Neuronal stem cell (in vitro differentiated cells): ENCODE measurements at regions not wholly inside any gene's neighbourhood (a gene's known extent, or its start where the extent isn't known, plus 50 kb on each side); places are given as distances from the start of the nearest gene placed in this dataset.

ENCODE experiments used
- DNase-seq: peaks from one replicate; pipeline ENCODE4 v3.0.0-alpha.2; 2013; ENCODE audit warnings: low spot score
- H2AFZ ChIP-seq: one replicate; pipeline ENCODE4 v1.6.1; 2013; ENCODE audit warnings: mild to moderate bottlenecking, low read length, inconsistent platforms
- H2AK5ac ChIP-seq: 2 replicates; pipeline ENCODE4 v1.6.1; 2013; ENCODE audit warnings: low read depth, mild to moderate bottlenecking, inconsistent platforms, low read length, moderate library complexity, mixed read lengths
- H2BK120ac ChIP-seq: 2 replicates; pipeline ENCODE4 v1.6.1; 2013; ENCODE audit warnings: low read depth, mild to moderate bottlenecking, inconsistent platforms, low read length, moderate library complexity, mixed read lengths
- H2BK12ac ChIP-seq: one replicate; pipeline ENCODE4 v1.6.1; 2013; ENCODE audit warnings: low read length, inconsistent platforms
- H2BK15ac ChIP-seq: 2 replicates; pipeline ENCODE4 v1.6.1; 2013; ENCODE audit warnings: mild to moderate bottlenecking, low read length, inconsistent platforms, mixed read lengths
- H2BK5ac ChIP-seq: one replicate; pipeline ENCODE4 v1.6.1; 2013; ENCODE audit warnings: inconsistent platforms, mild to moderate bottlenecking, low read length, moderate library complexity
- H3K14ac ChIP-seq: one replicate; pipeline ENCODE4 v1.6.1; 2013; ENCODE audit warnings: low read length, inconsistent platforms
- H3K18ac ChIP-seq: 2 replicates; pipeline ENCODE4 v1.6.1; 2013; ENCODE audit warnings: low read length, inconsistent platforms
- H3K23ac ChIP-seq: 2 replicates; pipeline ENCODE4 v1.6.1; 2013; ENCODE audit warnings: low read depth, mild to moderate bottlenecking, mixed read lengths, low read length, inconsistent platforms; ENCODE audit not compliant: poor library complexity
- H3K27ac ChIP-seq: replicated peaks from 3 replicates; pipeline ENCODE4 v1.5.1; 2013; ENCODE audit warnings: low read length, inconsistent platforms
- H3K27me3 ChIP-seq, 3 experiments: 2 replicates each; pipeline ENCODE4 v1.6.1; 2013; ENCODE audit warnings: low read length in 3 of 3, mild to moderate bottlenecking in 2 of 3, inconsistent platforms in 1 of 3, low read depth in 1 of 3, mixed read lengths in 1 of 3, moderate library complexity in 1 of 3; ENCODE audit not compliant: control insufficient read depth in 3 of 3, insufficient read depth in 3 of 3
- H3K36me3 ChIP-seq, 2 donors: replicated peaks in 1 of 2; 2 replicates each; pipeline ENCODE4 v1.6.1; 2013; ENCODE audit warnings: low read length in 2 of 2; ENCODE audit not compliant: control insufficient read depth in 2 of 2, insufficient read depth in 2 of 2
- H3K4ac ChIP-seq: 2 replicates; pipeline ENCODE4 v1.6.1; 2013; ENCODE audit warnings: inconsistent platforms, mild to moderate bottlenecking, low read length, moderate library complexity
- H3K4me1 ChIP-seq, 2 donors: 1 replicate in 1 of 2; 2 replicates in 1 of 2; pipeline ENCODE4 v1.6.1; 2013; ENCODE audit warnings: low read length in 2 of 2, low read depth in 1 of 2; ENCODE audit not compliant: control insufficient read depth in 2 of 2, insufficient read depth in 1 of 2
- H3K4me2 ChIP-seq: one replicate; pipeline ENCODE4 v1.6.1; 2013; ENCODE audit warnings: mild to moderate bottlenecking, low read length, inconsistent platforms; ENCODE audit not compliant: insufficient read depth, poor library complexity, severe bottlenecking
- H3K4me3 ChIP-seq, 2 donors: 2 replicates each; pipeline ENCODE4 v1.5.1; 2013; ENCODE audit warnings: low read length in 2 of 2, mild to moderate bottlenecking in 2 of 2, inconsistent platforms in 1 of 2, moderate library complexity in 1 of 2
- H3K79me1 ChIP-seq: one replicate; pipeline ENCODE4 v1.6.1; 2013; ENCODE audit warnings: low read depth, mild to moderate bottlenecking, inconsistent platforms, low read length, moderate library complexity
- H3K9ac ChIP-seq: one replicate; pipeline ENCODE4 v1.6.1; 2013; ENCODE audit warnings: mild to moderate bottlenecking, low read depth, low read length, inconsistent platforms; ENCODE audit not compliant: poor library complexity
- H3K9me3 ChIP-seq, 2 donors: replicated peaks in 1 of 2; 2 replicates each; pipeline versions ENCODE3 to v1.6.1; 2013; ENCODE audit warnings: low read length in 2 of 2, mild to moderate bottlenecking in 2 of 2, inconsistent platforms in 1 of 2, low read depth in 1 of 2, mixed read lengths in 1 of 2, moderate library complexity in 1 of 2; ENCODE audit not compliant: control insufficient read depth in 2 of 2, insufficient read depth in 1 of 2
- H4K8ac ChIP-seq: one replicate; pipeline ENCODE4 v1.6.1; 2013; ENCODE audit warnings: low read depth, mild to moderate bottlenecking, inconsistent platforms, low read length, moderate library complexity
- H4K91ac ChIP-seq: one replicate; pipeline ENCODE4 v1.6.1; 2013; ENCODE audit warnings: low read length, low read depth, mild to moderate bottlenecking, inconsistent platforms; ENCODE audit not compliant: poor library complexity
- WGBS, 2 donors: extraction: QIAGEN DNeasy Blood & Tissue Kit; methylation state at CpG; one replicate each; pipeline ENCODE4 v1.1.7; 2013; ENCODE audit warnings: missing lambda C conversion rate in 2 of 2, mixed read lengths in 1 of 2; ENCODE audit not compliant: insufficient read length in 2 of 2, insufficient replicate concordance in 1 of 2; ENCODE audit errors: extremely low coverage in 2 of 2; 5-methylcytosine and 5-hydroxymethylcytosine counted together

- Histone ChIP-seq H2AK5ac (no peak overlapping the region), H3K23ac (no peak overlapping the region), H3K9me3 (no peaks in the 10 kb centered on the region), H3K27ac (no peak overlapping the region), H3K14ac (no peak overlapping the region), H2BK5ac (no peak overlapping the region), H3K4me2 (no peak overlapping the region), H2BK15ac (no peak overlapping the region), H2BK120ac (no peak overlapping the region), H3K27me3 (no peaks in the 10 kb centered on the region), H2AFZ (no peak overlapping the region), H4K91ac (no peak overlapping the region), H3K9ac (no peak overlapping the region), H3K4ac (no peak overlapping the region), H3K18ac (no peak overlapping the region), H3K4me1 (no peaks in the 10 kb centered on the region), H3K79me1 (no peaks in the 10 kb centered on the region), H4K8ac (no peak overlapping the region), H3K4me3 (no peak overlapping the region), H2BK12ac (no peak overlapping the region), H3K36me3 (no peaks in the 10 kb centered on the region)
- DNase-seq, result no peak
- WGBS, 2 donors, result no CpG with 5 or more reads among the region's 2 CpGs
These were observed 79.9 kb upstream of the FSIP2 start for GRCh38 chr2:185658750-185659149.

- no peaks in the 10 kb centered on the region for H3K36me3 ChIP-seq
- H2AFZ ChIP-seq, result no peak overlapping the region
- no peaks in the 10 kb centered on the region for H3K9me3 ChIP-seq
- peaks cover 0 to 1% of the 10 kb centered on the region in 2 donors for H3K4me1 ChIP-seq
- no peak overlapping the region for H2BK120ac ChIP-seq
- H4K91ac ChIP-seq, result no peak overlapping the region
- no peaks in the 10 kb centered on the region for H3K79me1 ChIP-seq
- H2BK15ac ChIP-seq, result no peak overlapping the region
- H2BK12ac ChIP-seq, result no peak overlapping the region
- H3K4me2 ChIP-seq, result no peak overlapping the region
- no peak overlapping the region for H4K8ac ChIP-seq
- WGBS, 2 donors, result no CpG with 5 or more reads among the region's 1 CpG
- H3K27ac ChIP-seq, result no peak overlapping the region
- H3K4me3 ChIP-seq, result no peak overlapping the region
- H3K9ac ChIP-seq, result no peak overlapping the region
- H3K14ac ChIP-seq, result no peak overlapping the region
- no peaks in the 10 kb centered on the region for H3K27me3 ChIP-seq
- no peak overlapping the region for H3K4ac ChIP-seq
- no peak overlapping the region for H3K18ac ChIP-seq
- no peak overlapping the region for H2AK5ac ChIP-seq
- DNase-seq, result no peak
- no peak overlapping the region for H3K23ac ChIP-seq
- H2BK5ac ChIP-seq, result no peak overlapping the region
These were observed 74.8 kb upstream of the FSIP2 start for GRCh38 chr2:185663811-185664210.

GRCh38 chr2:185664384-185664783 lies 74.2 kb upstream of the FSIP2 start:
- no peak overlapping the region for H4K91ac ChIP-seq
- no peak overlapping the region for H3K4me2 ChIP-seq
- no peaks in the 10 kb centered on the region for H3K36me3 ChIP-seq
- H2BK5ac ChIP-seq, result no peak overlapping the region
- no peak overlapping the region for H3K27ac ChIP-seq
- H2BK12ac ChIP-seq, result no peak overlapping the region
- H3K9me3 ChIP-seq, result no peaks in the 10 kb centered on the region
- H3K79me1 ChIP-seq, result no peaks in the 10 kb centered on the region
- no peaks in the 10 kb centered on the region for H3K27me3 ChIP-seq
- no peak overlapping the region for H3K14ac ChIP-seq
- H3K4me1 ChIP-seq, result peaks cover 0 to 1% of the 10 kb centered on the region in 2 donors
- no peak overlapping the region for H2AK5ac ChIP-seq
- no peak overlapping the region for H2AFZ ChIP-seq
- H3K18ac ChIP-seq, result no peak overlapping the region
- H3K9ac ChIP-seq, result no peak overlapping the region
- no peak overlapping the region for H2BK15ac ChIP-seq
- no peak overlapping the region for H4K8ac ChIP-seq
- no peak overlapping the region for H3K4ac ChIP-seq
- WGBS, 2 donors, result no CpG with 5 or more reads among the region's 2 CpGs
- no peak overlapping the region for H3K23ac ChIP-seq
- no peak overlapping the region for H3K4me3 ChIP-seq
- H2BK120ac ChIP-seq, result no peak overlapping the region
- DNase-seq, result no peak

- H4K91ac ChIP-seq, result no peak overlapping the region
- H3K4me2 ChIP-seq, result no peak overlapping the region
- no peak overlapping the region for H3K9ac ChIP-seq
- no peak for DNase-seq
- no peaks in the 10 kb centered on the region for H3K36me3 ChIP-seq
- H3K4me1 ChIP-seq, result peaks cover 0 to 1% of the 10 kb centered on the region in 2 donors
- H3K27me3 ChIP-seq, result no peaks in the 10 kb centered on the region
- no peak overlapping the region for H2BK12ac ChIP-seq
- H2BK120ac ChIP-seq, result no peak overlapping the region
- no peak overlapping the region for H3K4ac ChIP-seq
- no peak overlapping the region for H2BK15ac ChIP-seq
- no peak overlapping the region for H2BK5ac ChIP-seq
- H3K18ac ChIP-seq, result no peak overlapping the region
- WGBS, 2 donors, result no CpG with 5 or more reads among the region's 2 CpGs
- no peaks in the 10 kb centered on the region for H3K9me3 ChIP-seq
- no peak overlapping the region for H3K4me3 ChIP-seq
- H3K23ac ChIP-seq, result no peak overlapping the region
- H3K79me1 ChIP-seq, result no peaks in the 10 kb centered on the region
- H2AFZ ChIP-seq, result no peak overlapping the region
- no peak overlapping the region for H3K14ac ChIP-seq
- H3K27ac ChIP-seq, result no peak overlapping the region
- H4K8ac ChIP-seq, result no peak overlapping the region
- H2AK5ac ChIP-seq, result no peak overlapping the region
These were observed 73.3 kb upstream of the FSIP2 start for GRCh38 chr2:185665251-185665814.
